ENCODE measurements at regions not wholly inside any gene's neighbourhood (a gene's known extent, or its start where the extent isn't known, plus 50 kb on each side); places are given as distances from the start of the nearest gene placed in this dataset.

DNA sequence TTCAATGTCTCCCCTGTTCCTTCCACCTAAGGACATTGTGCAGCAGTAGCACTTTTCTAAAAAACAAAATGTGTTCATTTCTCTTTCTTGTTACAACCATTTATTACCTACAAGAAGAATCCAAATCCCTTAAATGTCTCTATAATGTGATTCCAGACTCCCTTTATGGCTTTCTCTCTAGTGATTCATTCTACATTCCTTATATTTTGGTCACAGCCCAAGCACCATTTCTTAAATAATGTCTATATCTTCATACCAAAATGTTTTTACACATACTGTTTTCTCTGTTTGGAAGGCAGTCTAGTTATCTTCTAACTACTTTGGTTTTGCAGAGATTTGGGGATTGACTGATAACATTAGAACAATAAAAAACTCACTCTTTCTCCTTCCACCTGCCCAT lies 1037.3 kb upstream of the FLRT2 start:
- H3K79me2 ChIP-seq (ENCODE audit: insufficient read depth, low read length): no peaks in the 10 kb centered on the region
- DNase-seq: no peak
- H3K27me3 Mint-ChIP-seq (ENCODE audit: low read depth in 3 of 3): peaks cover 0 to 5% (median 0%) of the 10 kb centered on the region in 3 donors
- TF ChIP-seq, protein P1, sequence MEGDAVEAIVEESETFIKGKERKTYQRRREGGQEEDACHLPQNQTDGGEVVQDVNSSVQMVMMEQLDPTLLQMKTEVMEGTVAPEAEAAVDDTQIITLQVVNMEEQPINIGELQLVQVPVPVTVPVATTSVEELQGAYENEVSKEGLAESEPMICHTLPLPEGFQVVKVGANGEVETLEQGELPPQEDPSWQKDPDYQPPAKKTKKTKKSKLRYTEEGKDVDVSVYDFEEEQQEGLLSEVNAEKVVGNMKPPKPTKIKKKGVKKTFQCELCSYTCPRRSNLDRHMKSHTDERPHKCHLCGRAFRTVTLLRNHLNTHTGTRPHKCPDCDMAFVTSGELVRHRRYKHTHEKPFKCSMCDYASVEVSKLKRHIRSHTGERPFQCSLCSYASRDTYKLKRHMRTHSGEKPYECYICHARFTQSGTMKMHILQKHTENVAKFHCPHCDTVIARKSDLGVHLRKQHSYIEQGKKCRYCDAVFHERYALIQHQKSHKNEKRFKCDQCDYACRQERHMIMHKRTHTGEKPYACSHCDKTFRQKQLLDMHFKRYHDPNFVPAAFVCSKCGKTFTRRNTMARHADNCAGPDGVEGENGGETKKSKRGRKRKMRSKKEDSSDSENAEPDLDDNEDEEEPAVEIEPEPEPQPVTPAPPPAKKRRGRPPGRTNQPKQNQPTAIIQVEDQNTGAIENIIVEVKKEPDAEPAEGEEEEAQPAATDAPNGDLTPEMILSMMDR (IDR thresholded peaks at IDR 0.05): no peak
- H3K36me3 Mint-ChIP-seq: no peaks in the 10 kb centered on the region
- H3K4me3 ChIP-seq (replicated peaks in 1 of 3; ENCODE audit: low read depth in 2 of 3, low read length in 3 of 3): no peak overlapping the region
- no peaks in the 10 kb centered on the region for H3K4me1 Mint-ChIP-seq
- H2AFZ ChIP-seq (ENCODE audit: insufficient read depth, low read depth, low read length, poor library complexity, severe bottlenecking): no peak overlapping the region
- H3K4me2 ChIP-seq (replicated peaks; ENCODE audit: extremely low read depth, low read length, poor library complexity, severe bottlenecking): no peak overlapping the region
- no peak overlapping the region for H3K27ac Mint-ChIP-seq
- intact Hi-C loops (cut with micrococcal nuclease): no loop called here
- peaks cover 7 to 23% of the 10 kb centered on the region in 2 donors for H3K9me3 ChIP-seq (replicated peaks in 1 of 2; ENCODE audit: control insufficient read depth in 1 of 2, insufficient read depth in 1 of 2, low read length in 2 of 2)
- H3K4me3 Mint-ChIP-seq: no peak overlapping the region
- no peaks in the 10 kb centered on the region for H3K36me3 ChIP-seq (replicated peaks in 1 of 2; ENCODE audit: control insufficient read depth in 1 of 2, insufficient read depth in 2 of 2, low read length in 2 of 2)
- no peaks in the 10 kb centered on the region for H3K27me3 ChIP-seq (ENCODE audit: control insufficient read depth in 2 of 2, insufficient read depth in 2 of 2, low read length in 2 of 2)
- H3K4me1 ChIP-seq (ENCODE audit: control insufficient read depth in 1 of 2, insufficient read depth in 2 of 2, low read length in 2 of 2): no peaks in the 10 kb centered on the region
- H3K9me3 Mint-ChIP-seq: peaks cover 5 to 19% (median 7%) of the 10 kb centered on the region in 7 donors
- no peaks in the 10 kb centered on the region for H4K20me1 ChIP-seq (ENCODE audit: insufficient read depth, low read length)
- H3K27ac ChIP-seq (ENCODE audit: low read depth in 1 of 2, low read length in 2 of 2): no peak overlapping the region
- no peak overlapping the region for H3K9ac ChIP-seq (ENCODE audit: insufficient read depth, low read length, poor library complexity, severe bottlenecking)

DNA sequence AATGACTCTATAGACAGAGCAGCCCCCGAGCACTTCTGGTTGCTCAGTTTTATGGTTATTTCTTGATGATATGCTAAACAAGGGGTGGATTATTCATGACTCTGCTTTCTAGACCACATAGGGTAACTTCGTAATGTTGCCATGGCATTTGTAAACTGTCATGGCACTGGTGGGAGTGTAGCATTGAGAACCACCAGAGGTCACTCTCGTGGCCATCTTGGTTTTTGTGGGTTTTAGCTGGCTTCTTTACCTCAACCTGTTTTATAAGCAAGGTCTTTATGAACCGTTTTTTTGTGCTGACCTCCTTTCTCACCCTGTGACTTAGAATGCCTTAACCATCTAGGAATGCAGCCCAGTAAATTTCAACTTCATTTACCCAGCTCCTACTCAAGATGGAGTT lies 1036.2 kb upstream of the FLRT2 start:
- Histone ChIP-seq H2AFZ (ENCODE audit: insufficient read depth, low read depth, low read length, poor library complexity, severe bottlenecking) (no peak overlapping the region), H4K20me1 (ENCODE audit: insufficient read depth, low read length) (no peaks in the 10 kb centered on the region), H3K9ac (ENCODE audit: insufficient read depth, low read length, poor library complexity, severe bottlenecking) (no peak overlapping the region), H3K4me2 (replicated peaks; ENCODE audit: extremely low read depth, low read length, poor library complexity, severe bottlenecking) (no peak overlapping the region), H3K79me2 (ENCODE audit: insufficient read depth, low read length) (no peaks in the 10 kb centered on the region), H3K4me3 (replicated peaks in 1 of 3; ENCODE audit: low read depth in 2 of 3, low read length in 3 of 3) (no peak overlapping the region), H3K36me3 (replicated peaks in 1 of 2; ENCODE audit: control insufficient read depth in 1 of 2, insufficient read depth in 2 of 2, low read length in 2 of 2) (no peaks in the 10 kb centered on the region), H3K27me3 (ENCODE audit: control insufficient read depth in 2 of 2, insufficient read depth in 2 of 2, low read length in 2 of 2) (no peaks in the 10 kb centered on the region), H3K9me3 (replicated peaks in 1 of 2; ENCODE audit: control insufficient read depth in 1 of 2, insufficient read depth in 1 of 2, low read length in 2 of 2) (peaks cover 9 to 23% of the 10 kb centered on the region in 2 donors), H3K27ac (ENCODE audit: low read depth in 1 of 2, low read length in 2 of 2) (no peak overlapping the region), H3K4me1 (ENCODE audit: control insufficient read depth in 1 of 2, insufficient read depth in 2 of 2, low read length in 2 of 2) (no peaks in the 10 kb centered on the region)
- Mint-ChIP-seq H3K36me3 (no peaks in the 10 kb centered on the region), H3K27ac (no peak overlapping the region), H3K4me3 (no peak overlapping the region), H3K4me1 (no peaks in the 10 kb centered on the region), H3K9me3 (peaks cover 2 to 17% (median 7%) of the 10 kb centered on the region in 7 donors), H3K27me3 (ENCODE audit: low read depth in 3 of 3) (peaks cover 0 to 5% (median 0%) of the 10 kb centered on the region in 3 donors)
- WGBS (ENCODE audit: insufficient coverage): 52% methylated on average over 2 of the region's 4 CpGs
- DNase-seq: no peak
- intact Hi-C loops (cut with micrococcal nuclease): no loop called here
- TF ChIP-seq, protein P1 (IDR thresholded peaks at IDR 0.05): no peak

All from CD14-positive monocyte (primary cell).